GM12878 (cell line): ENCODE measurements at regions not wholly inside any gene's neighbourhood (a gene's known extent, or its start where the extent isn't known, plus 50 kb on each side); places are given as distances from the start of the nearest gene placed in this dataset.
"Not testable (repeated sequence)": the region's sequence is repeated elsewhere in the genome, so short reads cannot be mapped to it uniquely, and the experiment has no call there.

Experiments
- ETV6 ChIP-seq, 2 experiments: fragments of 450-650 bp in 1 of 2; IDR thresholded peaks in 1 of 2; conservative IDR thresholded peaks in 1 of 2; 2 replicates each; pipeline ENCODE4 v1.6.1; 2014; ENCODE audit warnings: antibody characterized with exemption in 1 of 2, borderline replicate concordance in 1 of 2, low read depth in 1 of 2, mild to moderate bottlenecking in 1 of 2, moderate library complexity in 1 of 2
- EZH2 ChIP-seq: IDR thresholded peaks from 2 replicates; pipeline ENCODE4 v1.6.1; 2012; ENCODE audit warnings: low read depth, mild to moderate bottlenecking, control low read depth, inconsistent platforms, low read length, borderline replicate concordance; ENCODE audit not compliant: control insufficient read depth
- FOXM1 ChIP-seq: IDR thresholded peaks from 2 replicates; pipeline ENCODE4 v1.6.1; 2012; ENCODE audit warnings: low read depth, mild to moderate bottlenecking, inconsistent platforms, low read length, moderate library complexity
- MEF2B ChIP-seq: fragments of 450-650 bp; IDR thresholded peaks from 2 replicates; pipeline ENCODE4 v1.6.1; 2018; ENCODE audit warnings: mild to moderate bottlenecking, moderate library complexity; ENCODE audit not compliant: partially characterized antibody, poor library complexity, severe bottlenecking
- MYC ChIP-seq: IDR thresholded peaks from 2 replicates; pipeline ENCODE4 v1.6.1; 2011; ENCODE audit warnings: mild to moderate bottlenecking, low read length, moderate library complexity, inconsistent platforms; ENCODE audit not compliant: insufficient read depth, insufficient replicate concordance, insufficient read length, severe bottlenecking
- NBN ChIP-seq: fragments of 450-650 bp; IDR thresholded peaks from 2 replicates; pipeline ENCODE4 v1.6.1; 2016
- NFIC ChIP-seq: IDR thresholded peaks from 2 replicates; pipeline ENCODE4 v1.6.1; 2012; ENCODE audit warnings: low read depth, mild to moderate bottlenecking, inconsistent platforms, low read length, moderate library complexity
- POLR2A ChIP-seq: IDR thresholded peaks from 2 replicates; pipeline ENCODE4 v1.6.1; 2011; ENCODE audit warnings: low read depth, mild to moderate bottlenecking, low read length
- POLR2AphosphoS5 ChIP-seq: IDR thresholded peaks from 2 replicates; pipeline ENCODE4 v1.6.1; 2011; ENCODE audit warnings: mild to moderate bottlenecking, low read length, inconsistent platforms
- RAD21 ChIP-seq: IDR thresholded peaks from 2 replicates; pipeline ENCODE4 v1.6.1; 2011; ENCODE audit warnings: mild to moderate bottlenecking, low read depth, low read length, moderate library complexity; ENCODE audit not compliant: insufficient read depth
- SPI1 ChIP-seq: IDR thresholded peaks from 2 replicates; pipeline ENCODE4 v1.6.1; 2011; ENCODE audit warnings: low read depth, mild to moderate bottlenecking, low read length, moderate library complexity, borderline replicate concordance; ENCODE audit not compliant: insufficient read depth
- TAF1 ChIP-seq: IDR thresholded peaks from 2 replicates; pipeline ENCODE4 v1.6.1; 2011; ENCODE audit warnings: mild to moderate bottlenecking, low read depth, low read length, borderline replicate concordance
- TF ChIP-seq, protein P1 (sequence below), 3 experiments: IDR thresholded peaks in 2 of 3; conservative IDR thresholded peaks in 1 of 3; 2 replicates each; pipeline ENCODE4 v1.5.1; 2011; ENCODE audit warnings: low read depth in 3 of 3, low read length in 3 of 3, mild to moderate bottlenecking in 3 of 3, control low read depth in 2 of 3, moderate library complexity in 2 of 3, inconsistent platforms in 1 of 3, mixed read lengths in 1 of 3; ENCODE audit not compliant: control insufficient read depth in 2 of 3, insufficient read depth in 1 of 3; ENCODE audit errors: extremely low read depth in 1 of 3

DNA sequence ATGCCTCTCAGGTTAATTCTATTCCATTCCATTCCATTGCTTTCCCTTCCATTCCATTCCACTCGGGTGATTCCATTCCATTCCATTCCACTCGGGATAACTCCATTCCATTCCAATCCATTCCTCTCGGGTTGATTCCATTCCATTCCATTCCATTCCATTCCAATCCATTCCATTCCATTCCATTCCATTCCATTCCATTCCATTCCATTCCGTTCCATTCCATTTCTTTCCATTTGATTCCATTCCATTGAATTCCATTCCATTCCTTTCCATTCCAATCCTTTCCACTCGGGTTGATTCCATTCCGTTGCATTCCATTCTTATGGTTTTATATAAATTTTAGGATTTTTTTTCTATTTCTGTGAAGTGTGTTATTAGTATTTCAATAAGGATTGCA, 170.2 kb downstream of the CWH43 start:
- not testable (repeated sequence) for TF ChIP-seq FOXM1; SPI1; POLR2A; MEF2B; RAD21; EZH2; NBN; MYC; ETV6 (conservative IDR thresholded peaks at IDR 0.05 in 1 of 2, IDR thresholded peaks at IDR 0.05 in 1 of 2; ENCODE audit: borderline replicate concordance in 1 of 2, low read depth in 1 of 2); POLR2AphosphoS5; TAF1; NFIC
- TF ChIP-seq, protein P1, sequence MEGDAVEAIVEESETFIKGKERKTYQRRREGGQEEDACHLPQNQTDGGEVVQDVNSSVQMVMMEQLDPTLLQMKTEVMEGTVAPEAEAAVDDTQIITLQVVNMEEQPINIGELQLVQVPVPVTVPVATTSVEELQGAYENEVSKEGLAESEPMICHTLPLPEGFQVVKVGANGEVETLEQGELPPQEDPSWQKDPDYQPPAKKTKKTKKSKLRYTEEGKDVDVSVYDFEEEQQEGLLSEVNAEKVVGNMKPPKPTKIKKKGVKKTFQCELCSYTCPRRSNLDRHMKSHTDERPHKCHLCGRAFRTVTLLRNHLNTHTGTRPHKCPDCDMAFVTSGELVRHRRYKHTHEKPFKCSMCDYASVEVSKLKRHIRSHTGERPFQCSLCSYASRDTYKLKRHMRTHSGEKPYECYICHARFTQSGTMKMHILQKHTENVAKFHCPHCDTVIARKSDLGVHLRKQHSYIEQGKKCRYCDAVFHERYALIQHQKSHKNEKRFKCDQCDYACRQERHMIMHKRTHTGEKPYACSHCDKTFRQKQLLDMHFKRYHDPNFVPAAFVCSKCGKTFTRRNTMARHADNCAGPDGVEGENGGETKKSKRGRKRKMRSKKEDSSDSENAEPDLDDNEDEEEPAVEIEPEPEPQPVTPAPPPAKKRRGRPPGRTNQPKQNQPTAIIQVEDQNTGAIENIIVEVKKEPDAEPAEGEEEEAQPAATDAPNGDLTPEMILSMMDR (IDR thresholded peaks at IDR 0.05 in 2 of 3, conservative IDR thresholded peaks at IDR 0.05 in 1 of 3; ENCODE audit: control insufficient read depth in 2 of 3, extremely low read depth in 1 of 3, insufficient read depth in 1 of 3, low read depth in 3 of 3, low read length in 3 of 3), result not testable (repeated sequence)
